GM19238 (cell line): ENCODE measurements at regions not wholly inside any gene's neighbourhood (a gene's known extent, or its start where the extent isn't known, plus 50 kb on each side); places are given as distances from the start of the nearest gene placed in this dataset.
"Not testable (repeated sequence)": the region's sequence is repeated elsewhere in the genome, so short reads cannot be mapped to it uniquely, and the experiment has no call there.

Experiments
- DNase-seq: peaks from one replicate; pipeline ENCODE4 v3.0.0; 2011; ENCODE audit warnings: low spot score; ENCODE audit not compliant: insufficient read length

GRCh38 chr7:153405704-153406485 lies 646.3 kb upstream of the DPP6 start:
- no peak for DNase-seq

DNA sequence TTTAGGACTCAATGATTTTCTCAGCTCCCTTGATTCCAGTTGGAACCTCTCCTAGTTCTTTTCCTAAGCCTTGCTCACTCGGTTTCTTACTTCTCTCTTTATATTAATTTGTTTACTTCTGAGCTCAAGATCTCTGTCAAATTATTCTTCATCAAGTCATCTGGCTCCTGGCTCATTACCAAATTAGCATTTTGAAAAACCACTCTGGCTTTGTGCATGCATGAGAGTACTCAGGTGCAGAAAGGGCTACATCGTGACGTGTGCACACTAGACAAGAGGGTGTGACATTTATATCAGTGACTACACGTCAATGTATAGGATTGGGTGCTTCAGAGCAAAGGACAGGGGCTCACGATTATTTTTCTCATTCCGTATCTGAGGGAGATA lies 645.7 kb upstream of the DPP6 start:
- DNase-seq = no peak

GRCh38 chr7:153407291-153408046 lies 644.7 kb upstream of the DPP6 start:
- no peak for DNase-seq

GRCh38 chr7:153408360-153409335 lies 643.5 kb upstream of the DPP6 start:
- DNase-seq = no peak

GRCh38 chr7:153409567-153410342 lies 642.4 kb upstream of the DPP6 start:
- DNase-seq = not testable (repeated sequence)

GRCh38 chr7:153410997-153411642 lies 641.1 kb upstream of the DPP6 start:
- not testable (repeated sequence) for DNase-seq

- DNase-seq = not testable (repeated sequence)
Observed at GRCh38 chr7:153412114-153412823, 639.9 kb upstream of the DPP6 start.

DNA sequence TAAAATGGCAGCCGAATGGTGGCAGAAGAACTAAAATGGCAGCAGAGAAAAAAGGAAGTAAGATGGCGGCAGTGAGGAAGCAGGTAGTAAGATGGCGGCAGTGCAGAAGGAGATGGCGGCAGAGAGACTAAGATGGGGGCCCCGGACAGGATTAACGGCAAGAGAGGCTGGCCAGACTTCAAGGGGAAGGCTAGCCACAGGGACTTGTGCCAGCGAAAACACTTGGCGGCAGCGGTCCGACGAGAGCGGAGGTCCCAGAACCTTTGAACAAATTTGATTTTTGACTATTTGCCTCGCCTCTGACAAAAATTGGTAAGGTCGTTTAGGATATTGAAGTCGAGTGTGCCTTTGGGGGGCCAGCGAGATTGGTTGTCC lies 639.4 kb upstream of the DPP6 start:
- DNase-seq = not testable (repeated sequence)

- no peak for DNase-seq
Observed at GRCh38 chr7:153413199-153413539, 639.0 kb upstream of the DPP6 start.

GRCh38 chr7:153413540-153414287 lies 638.5 kb upstream of the DPP6 start:
- DNase-seq = no peak

GRCh38 chr7:153414288-153414629 lies 637.9 kb upstream of the DPP6 start:
- DNase-seq = no peak

GRCh38 chr7:153415632-153416031 lies 636.6 kb upstream of the DPP6 start:
- DNase-seq = no peak

DNA sequence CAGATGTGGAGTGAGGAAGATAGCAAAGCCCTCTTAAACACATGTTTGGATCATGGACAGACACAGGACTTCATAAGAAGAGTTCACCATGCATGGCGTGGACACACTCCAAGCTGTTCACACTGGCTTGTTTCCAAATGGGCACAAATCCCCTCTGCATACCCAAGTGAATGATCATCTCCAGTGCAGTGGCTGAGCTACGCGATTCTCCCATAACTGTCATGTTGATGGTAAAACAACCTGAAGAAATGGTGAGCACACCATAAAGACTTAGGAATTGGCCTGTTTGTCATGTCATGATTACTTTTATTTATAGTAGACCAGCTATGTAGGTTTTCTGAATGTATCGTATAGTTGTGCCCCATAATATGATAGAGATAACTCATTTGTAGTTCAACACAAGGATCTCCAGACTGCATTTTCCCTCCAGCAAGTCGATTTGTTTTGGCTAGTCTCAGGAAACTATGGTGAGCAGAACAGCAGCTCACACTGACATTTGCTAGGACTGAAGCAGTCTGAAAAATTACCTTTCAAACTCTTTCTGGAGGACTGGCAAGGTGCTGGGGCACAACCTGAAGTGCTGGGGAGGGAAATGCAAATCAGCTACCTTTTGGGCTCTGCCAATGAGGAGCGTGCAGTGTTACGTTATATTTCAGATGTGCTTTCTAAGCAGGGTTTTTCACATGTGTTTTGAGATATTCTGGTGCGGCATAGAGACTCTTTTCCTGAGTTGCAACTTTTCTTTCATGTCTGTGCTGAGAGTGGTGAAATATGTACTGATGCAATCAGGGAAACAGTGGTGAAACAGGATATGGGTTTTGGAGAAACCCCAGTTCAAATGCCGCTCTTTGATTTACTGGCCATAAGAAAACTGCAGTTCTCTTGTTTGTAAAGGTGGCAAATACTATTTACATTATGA lies 629.6 kb upstream of the DPP6 start:
- no peak for DNase-seq

- no peak for DNase-seq
Observed at GRCh38 chr7:153423210-153423590, 629.0 kb upstream of the DPP6 start.

GRCh38 chr7:153430931-153431330 lies 621.3 kb upstream of the DPP6 start:
- DNase-seq = no peak

GRCh38 chr7:153432063-153432462 lies 620.1 kb upstream of the DPP6 start:
- DNase-seq = no peak

- DNase-seq = no peak
Observed at GRCh38 chr7:153433223-153433622, 619.0 kb upstream of the DPP6 start.

DNA sequence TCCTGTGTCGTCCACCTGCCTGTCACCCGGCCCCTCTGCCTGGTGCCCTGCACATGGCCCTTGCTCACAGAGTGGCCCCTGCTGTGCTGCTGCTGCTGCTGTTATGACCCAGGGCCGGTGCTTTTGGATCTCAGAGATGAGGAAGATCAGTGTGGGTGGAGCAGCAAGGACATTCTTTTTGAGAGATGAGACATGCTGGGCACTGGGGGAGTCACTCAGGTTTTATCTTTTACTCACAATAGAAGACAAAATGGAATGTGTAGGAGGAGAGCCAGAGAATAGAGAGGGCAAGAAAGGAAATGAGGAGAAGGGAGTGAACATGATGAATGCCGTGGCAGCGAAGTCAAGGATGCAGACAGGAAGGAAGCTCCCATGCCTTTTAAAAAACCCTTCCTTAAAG lies 611.5 kb upstream of the DPP6 start:
- DNase-seq = no peak
